Testis (tissue), 2 donors: ENCODE measurements at regions not wholly inside any gene's neighbourhood (a gene's known extent, or its start where the extent isn't known, plus 50 kb on each side); places are given as distances from the start of the nearest gene placed in this dataset.
"Not testable (repeated sequence)": the region's sequence is repeated elsewhere in the genome, so short reads cannot be mapped to it uniquely, and the experiment has no call there.

Experiments used
- POLR2A ChIP-seq: fragments of 450-650 bp; IDR thresholded peaks from one replicate; pipeline ENCODE4 v1.6.1; 2017; ENCODE audit warnings: antibody characterized with exemption, mild to moderate bottlenecking, moderate library complexity
- TF ChIP-seq, protein P1 (sequence below), 3 experiments: fragments of 450-650 bp in 2 of 3; fragments of 200-600 bp in 1 of 3; sonication (generic) in 1 of 3; IDR thresholded peaks; one replicate each; pipeline ENCODE4 v1.5.1; 2016 to 2019; ENCODE audit warnings: antibody characterized with exemption in 3 of 3, mild to moderate bottlenecking in 2 of 3, moderate library complexity in 1 of 3

DNA sequence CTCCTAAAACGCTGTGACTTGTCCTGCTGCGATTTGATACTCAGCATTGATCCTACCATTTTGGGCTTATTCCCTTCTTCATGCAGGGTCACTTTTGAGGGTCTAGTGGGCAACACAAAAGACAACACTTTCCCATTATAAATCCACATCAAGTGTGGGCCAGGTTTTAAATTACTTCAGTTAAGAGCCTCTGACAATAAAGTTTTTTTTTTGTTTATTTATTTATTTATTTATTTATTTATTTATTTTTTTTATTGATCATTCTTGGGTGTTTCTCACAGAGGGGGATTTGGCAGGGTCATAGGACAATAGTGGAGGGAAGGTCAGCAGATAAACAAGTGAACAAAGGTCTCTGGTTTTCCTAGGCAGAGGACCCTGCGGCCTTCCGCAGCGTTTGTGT, 176.2 kb upstream of the FBXL17 start:
- TF ChIP-seq POLR2A, result not testable (repeated sequence)
- TF ChIP-seq, protein P1, sequence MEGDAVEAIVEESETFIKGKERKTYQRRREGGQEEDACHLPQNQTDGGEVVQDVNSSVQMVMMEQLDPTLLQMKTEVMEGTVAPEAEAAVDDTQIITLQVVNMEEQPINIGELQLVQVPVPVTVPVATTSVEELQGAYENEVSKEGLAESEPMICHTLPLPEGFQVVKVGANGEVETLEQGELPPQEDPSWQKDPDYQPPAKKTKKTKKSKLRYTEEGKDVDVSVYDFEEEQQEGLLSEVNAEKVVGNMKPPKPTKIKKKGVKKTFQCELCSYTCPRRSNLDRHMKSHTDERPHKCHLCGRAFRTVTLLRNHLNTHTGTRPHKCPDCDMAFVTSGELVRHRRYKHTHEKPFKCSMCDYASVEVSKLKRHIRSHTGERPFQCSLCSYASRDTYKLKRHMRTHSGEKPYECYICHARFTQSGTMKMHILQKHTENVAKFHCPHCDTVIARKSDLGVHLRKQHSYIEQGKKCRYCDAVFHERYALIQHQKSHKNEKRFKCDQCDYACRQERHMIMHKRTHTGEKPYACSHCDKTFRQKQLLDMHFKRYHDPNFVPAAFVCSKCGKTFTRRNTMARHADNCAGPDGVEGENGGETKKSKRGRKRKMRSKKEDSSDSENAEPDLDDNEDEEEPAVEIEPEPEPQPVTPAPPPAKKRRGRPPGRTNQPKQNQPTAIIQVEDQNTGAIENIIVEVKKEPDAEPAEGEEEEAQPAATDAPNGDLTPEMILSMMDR (IDR thresholded peaks at IDR 0.05), result not testable (repeated sequence)
